Mucosa of gallbladder (tissue), 1 donor: ENCODE measurements at regions not wholly inside any gene's neighbourhood (a gene's known extent, or its start where the extent isn't known, plus 50 kb on each side); places are given as distances from the start of the nearest gene placed in this dataset.
"Not testable (repeated sequence)": the region's sequence is repeated elsewhere in the genome, so short reads cannot be mapped to it uniquely, and the experiment has no call there.

Experiments used
- DNase-seq: peaks from one replicate; pipeline ENCODE4 v3.0.0-alpha.2; 2020; ENCODE audit warnings: low spot score
- donor health status: DM: no; HTN: no; CAD: no.

DNA sequence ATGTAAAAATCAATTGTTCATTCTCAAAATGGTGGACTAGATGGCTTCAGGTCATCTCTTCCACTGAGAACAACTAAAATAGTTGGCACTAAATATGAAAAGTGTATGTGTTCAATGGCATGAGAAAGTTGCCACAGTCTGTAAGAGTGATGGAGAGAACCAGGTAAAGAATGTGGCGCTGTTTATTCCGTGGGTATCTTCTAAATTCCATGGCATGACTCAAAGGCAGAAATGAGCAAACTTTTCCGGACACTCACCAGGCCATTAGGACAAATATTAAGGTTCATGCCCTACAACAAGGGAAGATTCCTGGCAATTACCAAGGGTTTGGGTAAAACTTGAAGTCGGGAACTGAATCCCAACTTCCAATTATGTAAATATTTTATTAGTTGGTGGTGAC lies 825.4 kb upstream of the CDH6 start:
- no peak for DNase-seq

DNA sequence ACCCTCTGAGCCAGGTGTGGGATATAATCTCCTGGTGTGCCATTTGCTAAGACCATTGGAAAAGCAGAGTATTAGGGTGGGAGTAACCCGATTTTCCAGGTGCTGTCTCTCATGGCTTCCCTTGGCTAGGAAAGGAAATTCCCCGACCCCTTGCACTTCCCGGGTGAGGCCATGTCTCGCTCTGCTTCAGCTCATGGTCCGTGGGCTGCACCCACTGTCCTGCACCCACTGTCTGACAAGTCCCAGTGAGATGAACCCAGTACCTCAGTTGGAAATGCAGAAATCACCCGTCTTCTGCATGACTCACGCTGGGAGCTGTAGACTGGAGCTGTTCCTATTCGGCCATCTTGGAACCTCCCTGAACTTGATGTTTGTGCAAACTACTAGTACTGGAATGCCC lies 828.5 kb upstream of the CDH6 start:
- DNase-seq: not testable (repeated sequence)

- no peak for DNase-seq
Observed at GRCh38 chr5:30357371-30357770, 836.1 kb upstream of the CDH6 start.

- DNase-seq: no peak
Observed at GRCh38 chr5:30355675-30356074, 837.8 kb upstream of the CDH6 start.

DNA sequence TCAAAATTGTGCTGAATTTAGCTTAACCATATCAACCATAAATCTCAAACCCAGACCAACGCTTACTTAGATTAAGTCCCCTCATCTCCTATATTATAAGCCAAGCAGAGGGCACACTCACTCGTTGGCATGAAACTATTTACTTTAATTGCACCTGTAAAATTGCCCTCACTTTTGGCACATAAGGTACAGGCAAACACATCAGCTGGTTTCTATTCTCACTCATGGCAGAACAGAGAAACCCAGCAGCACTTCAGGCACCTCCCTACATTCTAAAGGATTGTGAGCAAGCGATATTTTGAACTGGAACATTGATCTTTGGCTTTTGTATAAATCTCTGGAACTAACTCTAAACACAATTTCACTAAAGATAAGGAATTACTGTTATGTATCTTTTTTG lies 845.6 kb upstream of the CDH6 start:
- no peak for DNase-seq

GRCh38 chr5:30345539-30346345 lies 847.7 kb upstream of the CDH6 start:
- not testable (repeated sequence) for DNase-seq

GRCh38 chr5:30343707-30344106 lies 849.8 kb upstream of the CDH6 start:
- no peak for DNase-seq

GRCh38 chr5:30341466-30341865 lies 852.0 kb upstream of the CDH6 start:
- no peak for DNase-seq

DNA sequence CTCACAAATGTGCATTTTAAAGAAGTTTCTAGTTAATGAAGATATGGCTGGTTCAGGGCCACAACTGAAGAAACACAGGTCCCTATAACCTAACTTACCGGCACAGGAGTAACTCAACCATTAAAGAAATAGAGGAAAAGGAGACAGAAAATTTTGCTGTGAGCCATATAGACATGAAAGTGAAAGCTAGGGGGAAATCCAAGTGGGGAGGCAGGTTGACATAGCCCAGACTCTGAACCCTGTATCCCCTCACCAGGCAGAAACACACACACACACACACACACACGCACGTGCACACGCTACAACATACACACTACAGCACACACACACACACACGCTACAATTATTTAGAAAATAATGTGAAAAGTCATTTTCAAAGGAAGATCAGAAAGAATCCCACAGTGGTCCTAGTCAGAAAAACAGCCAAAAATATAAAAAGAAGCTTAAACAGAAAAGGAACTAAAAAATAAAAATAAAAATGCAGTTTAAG lies 856.4 kb upstream of the CDH6 start:
- no peak for DNase-seq

GRCh38 chr5:30331534-30331933 lies 862.0 kb upstream of the CDH6 start:
- no peak for DNase-seq

GRCh38 chr5:30325795-30326194 lies 867.7 kb upstream of the CDH6 start:
- no peak for DNase-seq

- DNase-seq: no peak
Observed at GRCh38 chr5:30324083-30324482, 869.4 kb upstream of the CDH6 start.

DNA sequence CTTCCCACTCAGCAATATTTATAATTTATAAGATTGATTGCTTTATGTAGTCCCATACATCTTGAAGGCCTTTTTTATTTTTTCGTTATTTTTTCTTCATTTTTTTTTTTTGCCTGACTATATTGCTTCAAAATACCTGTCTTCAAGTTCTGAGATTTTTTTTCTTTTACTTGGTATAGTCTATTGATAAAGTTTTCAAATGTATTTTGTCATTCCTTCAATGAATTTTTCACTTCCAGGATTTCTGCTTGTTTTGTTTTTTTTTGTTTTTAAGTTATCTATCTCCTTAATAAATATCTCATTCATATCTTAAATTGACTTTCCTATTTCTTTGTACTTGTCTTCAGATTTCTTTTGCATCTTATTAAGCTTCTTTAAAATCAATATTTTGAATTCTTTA lies 905.6 kb upstream of the CDH6 start:
- DNase-seq: no peak

DNA sequence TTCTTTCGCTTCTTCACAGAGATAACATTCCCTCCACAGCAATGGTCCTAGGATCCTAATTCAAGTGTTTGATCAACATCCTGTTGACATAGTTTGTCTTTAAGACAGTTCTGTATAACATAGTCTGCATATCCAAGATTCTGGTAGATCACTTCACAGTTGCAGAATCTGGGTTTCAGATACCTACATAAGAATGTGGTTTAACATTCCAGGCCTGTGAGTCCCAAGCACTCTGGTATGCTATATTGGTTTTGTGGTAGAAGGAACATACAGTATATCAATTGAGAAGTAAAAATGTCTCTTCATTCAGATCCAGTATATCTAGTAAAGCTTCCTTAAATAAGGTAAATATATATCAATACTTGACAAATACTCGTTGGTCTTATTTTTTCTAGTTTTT lies 914.2 kb upstream of the CDH6 start:
- DNase-seq: no peak

- DNase-seq: no peak
Observed at GRCh38 chr5:30267026-30267425, 926.5 kb upstream of the CDH6 start.

DNA sequence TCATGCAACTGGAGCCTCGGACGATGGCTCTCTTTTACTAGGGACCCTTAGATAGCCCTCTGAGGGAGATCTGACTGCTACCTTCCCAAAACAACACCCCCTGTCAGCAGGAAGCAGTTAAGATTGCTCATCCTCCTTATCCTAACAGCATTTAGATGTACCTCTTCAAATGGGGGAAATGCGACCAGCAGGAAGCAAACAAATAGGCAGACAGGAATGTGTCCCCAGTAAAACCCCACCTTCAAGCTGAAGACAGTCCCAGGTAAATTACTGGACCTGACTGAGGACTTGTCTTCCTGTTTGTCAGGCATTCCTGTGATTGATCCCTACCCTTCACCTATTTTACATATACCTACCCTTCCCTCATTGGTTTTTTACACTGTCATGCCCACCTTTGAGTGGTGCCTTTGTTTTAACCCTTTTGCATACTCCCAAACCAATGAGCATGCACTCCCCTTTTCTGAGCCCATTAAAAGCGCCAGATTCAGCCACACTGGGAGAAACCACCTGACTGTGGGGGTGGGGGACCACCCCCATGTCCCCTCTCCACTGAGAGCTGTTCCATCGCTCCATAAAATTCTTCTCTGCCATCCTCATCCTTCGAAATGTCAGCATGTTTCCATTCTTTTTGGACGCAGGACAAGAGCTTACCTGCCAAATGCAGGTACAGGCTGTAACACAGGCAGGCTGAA lies 954.0 kb upstream of the CDH6 start:
- no peak for DNase-seq

DNA sequence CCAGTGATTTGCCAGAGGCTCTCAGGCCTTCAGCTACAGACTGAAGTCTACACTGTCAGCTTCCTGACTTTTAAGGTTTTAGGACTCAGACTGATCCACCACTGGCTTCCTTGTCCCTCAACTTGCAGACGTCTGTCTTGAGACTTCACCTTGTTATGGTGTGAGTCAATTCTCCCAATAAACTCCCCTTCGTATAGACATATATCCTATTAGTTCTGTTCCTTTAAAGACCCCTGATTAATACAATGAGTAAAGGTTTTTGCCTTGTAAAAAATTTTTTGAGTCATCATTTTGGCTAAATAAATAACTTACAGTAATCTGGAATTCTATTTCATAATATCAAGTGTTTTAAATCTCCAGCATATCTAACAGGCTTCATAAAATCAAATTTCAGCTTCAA lies 956.3 kb upstream of the CDH6 start:
- no peak for DNase-seq

DNA sequence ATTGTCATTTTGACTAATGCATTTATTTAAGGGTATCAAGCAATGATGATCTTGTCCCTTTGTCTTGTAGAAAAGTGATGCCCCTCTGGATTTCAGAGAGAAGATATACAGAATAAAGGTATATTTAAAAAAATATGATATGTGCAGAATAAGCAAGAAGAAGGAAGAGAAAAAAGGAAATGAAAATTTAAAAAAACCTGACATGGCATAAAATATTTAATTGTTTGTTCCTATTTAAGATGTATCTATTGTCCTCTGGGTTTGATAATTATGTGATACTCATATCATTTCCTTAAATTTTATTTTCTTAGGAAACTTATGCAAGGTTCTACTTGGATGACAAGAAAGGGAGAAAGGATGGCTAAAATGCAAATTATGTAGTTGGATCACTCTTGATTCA lies 983.7 kb upstream of the CDH6 start:
- no peak for DNase-seq

DNA sequence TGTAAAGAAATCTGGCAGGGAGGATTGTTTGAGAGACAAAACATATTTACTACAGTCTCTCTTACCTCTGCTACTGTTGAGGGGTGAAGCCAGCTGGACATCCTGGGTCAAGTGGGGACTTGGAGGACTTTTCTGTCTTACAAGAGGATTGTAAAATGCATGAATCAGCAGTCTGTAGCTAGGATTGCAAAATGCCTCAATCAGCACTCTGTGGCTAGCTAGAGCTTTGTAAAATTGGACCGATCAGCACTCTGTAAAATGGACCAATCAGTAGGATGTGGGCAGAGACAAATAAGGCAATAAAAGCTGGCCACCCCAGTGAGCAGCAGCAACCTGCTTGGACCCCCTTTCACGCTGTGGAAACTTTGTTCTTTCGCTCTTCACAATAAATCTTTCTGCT lies 995.8 kb upstream of the CDH6 start:
- no peak for DNase-seq

- no peak for DNase-seq
Observed at GRCh38 chr5:30195036-30195435, 998.5 kb upstream of the CDH6 start.

DNA sequence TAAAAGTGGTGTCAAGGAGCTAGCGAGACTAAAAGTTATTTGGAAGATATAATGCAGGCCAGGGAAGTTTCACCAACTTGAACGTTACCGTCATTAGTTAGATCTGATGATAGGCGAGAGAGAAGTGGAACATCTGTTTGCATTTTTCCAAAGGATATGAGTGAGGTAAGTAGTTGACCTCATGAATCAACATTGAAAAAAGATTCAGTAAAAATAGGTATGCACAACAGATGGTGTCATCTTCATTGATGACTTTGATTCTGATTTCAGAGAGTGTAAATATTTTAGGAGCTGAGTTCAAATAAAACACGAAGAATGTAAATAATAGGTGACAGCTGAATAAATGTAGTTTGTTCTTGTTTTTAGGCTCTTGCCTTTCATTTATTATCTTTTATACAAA lies 998.9 kb upstream of the CDH6 start:
- no peak for DNase-seq

GRCh38 chr5:30183795-30184194 lies 1009.7 kb upstream of the CDH6 start:
- no peak for DNase-seq

GRCh38 chr5:30156156-30156555 lies 1037.3 kb upstream of the CDH6 start:
- DNase-seq: no peak
